ENCODE measurements at regions not wholly inside any gene's neighbourhood (a gene's known extent, or its start where the extent isn't known, plus 50 kb on each side); places are given as distances from the start of the nearest gene placed in this dataset.

GRCh38 chr4:138910195-138910913 lies 105.2 kb upstream of the NOCT start:
- FAIRE-seq (no peak), DNase-seq (ENCODE audit: low read depth, low spot score) (no peak)
- Histone ChIP-seq H3K4me3 (ENCODE audit: control insufficient read depth in 2 of 3, extremely low read depth in 1 of 3, insufficient read depth in 2 of 3, low read depth in 1 of 3, low read length in 3 of 3) (peak overlapping the region in 2 of 3 experiments; percentile 43 to 52), H3K9me1 (ENCODE audit: control insufficient read depth, extremely low read depth, insufficient read depth, low read length) (no peaks in the 10 kb centered on the region), H2AFZ (ENCODE audit: control insufficient read depth, low read length) (peak overlapping the region; percentile 71), H3K27me3 (ENCODE audit: control insufficient read depth, extremely low read depth, insufficient read depth, low read length) (no peaks in the 10 kb centered on the region), H3K9ac (ENCODE audit: control insufficient read depth, extremely low read depth, insufficient read depth, low read length) (peak overlapping the region; percentile 72), H3K9me3 (ENCODE audit: control insufficient read depth, low read depth, low read length) (no peaks in the 10 kb centered on the region), H4K20me1 (ENCODE audit: control insufficient read depth, extremely low read depth, insufficient read depth, low read length) (no peaks in the 10 kb centered on the region), H3K4me1 (ENCODE audit: control insufficient read depth, extremely low read depth, insufficient read depth, low read length) (peaks cover 15% of the 10 kb centered on the region), H3K27ac (ENCODE audit: control insufficient read depth, insufficient read depth, low read length) (peak overlapping the region; percentile 81), H3K36me3 (ENCODE audit: control insufficient read depth in 2 of 2, extremely low read depth in 1 of 2, insufficient read depth in 2 of 2, low read length in 2 of 2) (no peaks in the 10 kb centered on the region), H3K79me2 (ENCODE audit: control insufficient read depth, insufficient read depth, low read length) (no peaks in the 10 kb centered on the region), H3K4me2 (ENCODE audit: control insufficient read depth, extremely low read depth, insufficient read depth, low read depth, low read length) (peak overlapping the region; percentile 80)
- TF ChIP-seq EZH2 (IDR thresholded peaks at IDR 0.05; ENCODE audit: low read length), result no peak
- TF ChIP-seq CTCF (optimal IDR thresholded peaks at IDR 0.05 in 1 of 3, IDR thresholded peaks at IDR 0.05 in 1 of 3, conservative IDR thresholded peaks at IDR 0.05 in 1 of 3; ENCODE audit: extremely low read depth in 1 of 3, insufficient read depth in 2 of 3, low read length in 3 of 3), result no peak
- dilution Hi-C loops (cut with MboI; ENCODE audit: extremely low pct_ligation_motif_present, low sequenced_read_pairs), result no loop called here

DNA sequence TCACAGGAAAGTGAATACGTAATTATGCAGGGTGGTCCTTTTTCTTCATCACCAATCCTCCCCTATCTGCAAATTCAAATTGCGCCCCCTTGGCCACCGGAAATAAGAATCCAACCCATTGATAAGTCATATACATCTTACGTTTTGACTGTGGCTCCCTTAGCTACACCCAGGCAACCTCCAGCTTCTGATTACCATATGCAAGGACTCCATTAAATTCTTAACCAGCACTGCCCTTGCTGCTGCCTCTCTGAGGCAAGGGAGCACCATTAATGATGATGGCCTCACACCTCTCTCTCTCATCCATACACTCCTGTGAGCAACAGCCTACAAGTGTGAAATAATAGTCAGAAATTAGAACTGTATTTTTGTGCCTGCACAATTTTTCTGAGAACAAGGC lies 106.0 kb upstream of the NOCT start:
- TF ChIP-seq EZH2 (IDR thresholded peaks at IDR 0.05; ENCODE audit: low read length) (no peak), CTCF (optimal IDR thresholded peaks at IDR 0.05 in 1 of 3, IDR thresholded peaks at IDR 0.05 in 1 of 3, conservative IDR thresholded peaks at IDR 0.05 in 1 of 3; ENCODE audit: extremely low read depth in 1 of 3, insufficient read depth in 2 of 3, low read length in 3 of 3) (no peak)
- no peak for DNase-seq (ENCODE audit: low read depth, low spot score)
- dilution Hi-C loops (cut with MboI; ENCODE audit: extremely low pct_ligation_motif_present, low sequenced_read_pairs), result no loop called here
- no peaks in the 10 kb centered on the region for H3K36me3 ChIP-seq (ENCODE audit: control insufficient read depth in 2 of 2, extremely low read depth in 1 of 2, insufficient read depth in 2 of 2, low read length in 2 of 2)
- H3K9me3 ChIP-seq (ENCODE audit: control insufficient read depth, low read depth, low read length), result no peaks in the 10 kb centered on the region
- H4K20me1 ChIP-seq (ENCODE audit: control insufficient read depth, extremely low read depth, insufficient read depth, low read length), result no peaks in the 10 kb centered on the region
- no peak overlapping the region for H2AFZ ChIP-seq (ENCODE audit: control insufficient read depth, low read length)
- H3K27me3 ChIP-seq (ENCODE audit: control insufficient read depth, extremely low read depth, insufficient read depth, low read length), result no peaks in the 10 kb centered on the region
- H3K4me3 ChIP-seq (ENCODE audit: control insufficient read depth in 2 of 3, extremely low read depth in 1 of 3, insufficient read depth in 2 of 3, low read depth in 1 of 3, low read length in 3 of 3), result no peak overlapping the region
- no peak overlapping the region for H3K9ac ChIP-seq (ENCODE audit: control insufficient read depth, extremely low read depth, insufficient read depth, low read length)
- no peak overlapping the region for H3K27ac ChIP-seq (ENCODE audit: control insufficient read depth, insufficient read depth, low read length)
- no peaks in the 10 kb centered on the region for H3K9me1 ChIP-seq (ENCODE audit: control insufficient read depth, extremely low read depth, insufficient read depth, low read length)
- H3K4me1 ChIP-seq (ENCODE audit: control insufficient read depth, extremely low read depth, insufficient read depth, low read length), result peaks cover 15% of the 10 kb centered on the region
- H3K4me2 ChIP-seq (ENCODE audit: control insufficient read depth, extremely low read depth, insufficient read depth, low read depth, low read length), result no peak overlapping the region
- FAIRE-seq, result no peak
- no peaks in the 10 kb centered on the region for H3K79me2 ChIP-seq (ENCODE audit: control insufficient read depth, insufficient read depth, low read length)
